ENCODE measurements at regions not wholly inside any gene's neighbourhood (a gene's known extent, or its start where the extent isn't known, plus 50 kb on each side); places are given as distances from the start of the nearest gene placed in this dataset.

DNA sequence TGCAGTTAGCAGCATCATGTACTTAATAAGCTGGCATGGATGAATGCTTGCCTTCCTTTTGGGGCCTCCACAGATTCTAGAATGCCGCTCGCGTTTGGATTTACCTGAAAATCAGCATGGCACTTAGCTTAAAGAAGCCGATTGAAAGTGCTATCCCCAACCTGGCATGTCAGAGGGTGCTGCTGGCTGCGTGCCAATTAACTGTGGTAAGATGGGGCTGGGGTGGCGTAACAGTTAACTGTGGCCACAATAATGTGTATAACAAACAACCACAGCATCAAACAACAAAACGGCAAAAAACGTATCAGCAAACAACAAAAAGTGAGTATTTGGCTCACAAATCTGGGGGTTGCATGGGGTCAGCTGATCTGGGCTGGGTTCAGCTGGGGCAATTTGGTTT, 70.5 kb downstream of the CBLL2 start:
- Histone ChIP-seq H3K27me3 (no peaks in the 10 kb centered on the region), H3K4me3 (no peak overlapping the region), H3K4me1 (no peaks in the 10 kb centered on the region), H3K9me3 (no peaks in the 10 kb centered on the region), H3K36me3 (no peaks in the 10 kb centered on the region), H3K27ac (no peak overlapping the region)
- no peak for DNase-seq
- TF ChIP-seq CTCF (IDR thresholded peaks at IDR 0.05) = no peak
- no peak for TF ChIP-seq POLR2A (IDR thresholded peaks at IDR 0.05)
- intact Hi-C loops (cut with DNase I; ENCODE audit: low total_unique reads) = no loop called here

DNA sequence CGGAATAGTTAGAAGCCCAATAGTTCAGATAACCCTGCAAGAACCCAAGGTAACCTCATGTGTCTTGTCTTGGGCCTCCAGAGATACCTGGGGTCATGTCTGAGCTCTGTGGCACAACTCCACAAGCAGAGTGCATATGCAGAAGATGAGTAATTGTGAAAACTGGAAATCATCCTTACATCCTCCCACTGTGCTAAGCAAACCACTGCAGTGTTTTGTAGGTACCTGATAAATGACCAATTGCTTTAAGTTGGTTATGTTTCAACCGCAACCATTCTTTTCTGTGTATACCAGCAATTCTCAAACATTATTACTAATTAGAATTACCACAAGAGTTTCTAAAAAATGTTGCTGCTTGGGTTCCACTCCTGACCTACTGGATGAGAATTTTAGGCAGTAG, 73.2 kb downstream of the CBLL2 start:
- no peaks in the 10 kb centered on the region for H3K36me3 ChIP-seq
- no peaks in the 10 kb centered on the region for H3K4me1 ChIP-seq
- H3K27me3 ChIP-seq = no peaks in the 10 kb centered on the region
- H3K27ac ChIP-seq = no peak overlapping the region
- no peaks in the 10 kb centered on the region for H3K9me3 ChIP-seq
- TF ChIP-seq POLR2A (IDR thresholded peaks at IDR 0.05) = no peak
- H3K4me3 ChIP-seq = no peak overlapping the region
- intact Hi-C loops (cut with DNase I; ENCODE audit: low total_unique reads) = no loop called here
- DNase-seq = no peak

GRCh38 chrX:22347491-22347890, 74.8 kb downstream of the CBLL2 start:
- Histone ChIP-seq H3K9me3 (no peaks in the 10 kb centered on the region), H3K27ac (no peak overlapping the region), H3K4me1 (no peaks in the 10 kb centered on the region), H3K36me3 (no peaks in the 10 kb centered on the region), H3K27me3 (no peaks in the 10 kb centered on the region), H3K4me3 (no peak overlapping the region)
- DNase-seq = no peak
- TF ChIP-seq POLR2A (IDR thresholded peaks at IDR 0.05) (no peak), CTCF (IDR thresholded peaks at IDR 0.05) (no peak)
- intact Hi-C loops (cut with DNase I; ENCODE audit: low total_unique reads) = no loop called here

- intact Hi-C loops (cut with DNase I; ENCODE audit: low total_unique reads) = no loop called here
- H3K36me3 ChIP-seq = no peaks in the 10 kb centered on the region
- no peaks in the 10 kb centered on the region for H3K4me1 ChIP-seq
- no peaks in the 10 kb centered on the region for H3K9me3 ChIP-seq
- H3K27ac ChIP-seq = no peak overlapping the region
- H3K27me3 ChIP-seq = no peaks in the 10 kb centered on the region
- no peak overlapping the region for H3K4me3 ChIP-seq
- DNase-seq = no peak
- TF ChIP-seq POLR2A (IDR thresholded peaks at IDR 0.05) (no peak), CTCF (IDR thresholded peaks at IDR 0.05) (no peak)
These were observed 76.4 kb downstream of the CBLL2 start for GRCh38 chrX:22349116-22349515.

DNA sequence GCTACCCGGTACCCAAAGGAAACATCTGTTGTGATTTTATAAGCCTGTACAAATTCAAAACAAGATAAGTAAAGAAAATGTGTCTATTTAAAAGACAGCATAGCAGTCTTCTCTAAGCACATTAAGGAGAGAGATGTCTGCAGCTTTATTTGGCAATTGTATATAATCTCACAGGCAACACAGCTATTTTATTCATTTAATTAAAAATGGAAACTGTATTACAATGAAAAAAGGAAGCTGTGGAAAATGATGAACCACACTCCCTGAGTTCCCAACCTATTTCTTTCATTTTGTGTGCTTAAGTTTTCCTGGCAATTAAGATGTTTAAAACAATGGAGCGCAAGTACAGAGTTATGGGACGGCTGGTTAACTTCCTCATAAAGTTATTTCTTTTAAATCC, 78.4 kb downstream of the CBLL2 start:
- DNase-seq = no peak
- no peak for TF ChIP-seq POLR2A (IDR thresholded peaks at IDR 0.05)
- no peak for TF ChIP-seq CTCF (IDR thresholded peaks at IDR 0.05)
- no peaks in the 10 kb centered on the region for H3K4me1 ChIP-seq
- intact Hi-C loops (cut with DNase I; ENCODE audit: low total_unique reads) = no loop called here
- no peaks in the 10 kb centered on the region for H3K36me3 ChIP-seq
- no peak overlapping the region for H3K4me3 ChIP-seq
- no peaks in the 10 kb centered on the region for H3K9me3 ChIP-seq
- no peak overlapping the region for H3K27ac ChIP-seq
- no peaks in the 10 kb centered on the region for H3K27me3 ChIP-seq

GRCh38 chrX:22351966-22352365, 79.3 kb downstream of the CBLL2 start:
- H3K27me3 ChIP-seq = no peaks in the 10 kb centered on the region
- TF ChIP-seq POLR2A (IDR thresholded peaks at IDR 0.05) (no peak), CTCF (IDR thresholded peaks at IDR 0.05) (no peak)
- intact Hi-C loops (cut with DNase I; ENCODE audit: low total_unique reads) = no loop called here
- no peaks in the 10 kb centered on the region for H3K36me3 ChIP-seq
- H3K4me1 ChIP-seq = no peaks in the 10 kb centered on the region
- H3K27ac ChIP-seq = no peak overlapping the region
- DNase-seq = no peak
- H3K4me3 ChIP-seq = no peak overlapping the region
- H3K9me3 ChIP-seq = no peaks in the 10 kb centered on the region

Data from uterus (tissue), 3 donors.